Neural crest cell (in vitro differentiated cells): ENCODE measurements at regions not wholly inside any gene's neighbourhood (a gene's known extent, or its start where the extent isn't known, plus 50 kb on each side); places are given as distances from the start of the nearest gene placed in this dataset.
A peak's percentile ranks its signal among the peaks of the same experiment; 100 is the strongest.

Experiments
- DNase-seq: peaks from one replicate; pipeline ENCODE4 v3.0.0; 2021; ENCODE audit warnings: low read depth, mixed read lengths, low spot score
- H3K27ac Mint-ChIP-seq: one replicate; pipeline ENCODE4 v1.8.0; 2021; ENCODE audit warnings: mild to moderate bottlenecking, mixed read lengths; ENCODE audit not compliant: unreplicated experiment
- H3K27me3 Mint-ChIP-seq: 2 replicates; pipeline ENCODE4 v1.8.0; 2021; ENCODE audit warnings: low read depth, mild to moderate bottlenecking, mixed read lengths
- H3K36me3 Mint-ChIP-seq: 2 replicates; pipeline ENCODE4 v1.8.0; 2021; ENCODE audit warnings: low read depth, mild to moderate bottlenecking, mixed read lengths
- H3K4me1 Mint-ChIP-seq: 2 replicates; pipeline ENCODE4 v1.8.0; 2021; ENCODE audit warnings: mixed read lengths
- H3K4me3 Mint-ChIP-seq: one replicate; pipeline ENCODE4 v1.8.0; 2021; ENCODE audit warnings: mild to moderate bottlenecking, mixed read lengths
- H3K9me3 Mint-ChIP-seq: 2 replicates; pipeline ENCODE4 v1.8.0; 2021; ENCODE audit warnings: mixed read lengths
- TF ChIP-seq, protein P1 (sequence below): fragments of 200-600 bp; sonication (generic); conservative IDR thresholded peaks from 2 replicates; pipeline ENCODE4 v1.5.0; 2021; ENCODE audit warnings: antibody characterized with exemption, mild to moderate bottlenecking

- no peak overlapping the region for H3K27ac Mint-ChIP-seq
Observed at GRCh38 chr5:74017786-74018211, 391.8 kb downstream of the ARHGEF28 start.

GRCh38 chr5:74017112-74017511, 391.1 kb downstream of the ARHGEF28 start:
- H3K27me3 Mint-ChIP-seq = peaks cover 5% of the 10 kb centered on the region
- no peaks in the 10 kb centered on the region for H3K4me1 Mint-ChIP-seq
- peaks cover 3% of the 10 kb centered on the region for H3K9me3 Mint-ChIP-seq
- no peak overlapping the region for H3K4me3 Mint-ChIP-seq
- no peaks in the 10 kb centered on the region for H3K36me3 Mint-ChIP-seq
- TF ChIP-seq, protein P1, sequence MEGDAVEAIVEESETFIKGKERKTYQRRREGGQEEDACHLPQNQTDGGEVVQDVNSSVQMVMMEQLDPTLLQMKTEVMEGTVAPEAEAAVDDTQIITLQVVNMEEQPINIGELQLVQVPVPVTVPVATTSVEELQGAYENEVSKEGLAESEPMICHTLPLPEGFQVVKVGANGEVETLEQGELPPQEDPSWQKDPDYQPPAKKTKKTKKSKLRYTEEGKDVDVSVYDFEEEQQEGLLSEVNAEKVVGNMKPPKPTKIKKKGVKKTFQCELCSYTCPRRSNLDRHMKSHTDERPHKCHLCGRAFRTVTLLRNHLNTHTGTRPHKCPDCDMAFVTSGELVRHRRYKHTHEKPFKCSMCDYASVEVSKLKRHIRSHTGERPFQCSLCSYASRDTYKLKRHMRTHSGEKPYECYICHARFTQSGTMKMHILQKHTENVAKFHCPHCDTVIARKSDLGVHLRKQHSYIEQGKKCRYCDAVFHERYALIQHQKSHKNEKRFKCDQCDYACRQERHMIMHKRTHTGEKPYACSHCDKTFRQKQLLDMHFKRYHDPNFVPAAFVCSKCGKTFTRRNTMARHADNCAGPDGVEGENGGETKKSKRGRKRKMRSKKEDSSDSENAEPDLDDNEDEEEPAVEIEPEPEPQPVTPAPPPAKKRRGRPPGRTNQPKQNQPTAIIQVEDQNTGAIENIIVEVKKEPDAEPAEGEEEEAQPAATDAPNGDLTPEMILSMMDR = no peak
- no peak for DNase-seq
- no peak overlapping the region for H3K27ac Mint-ChIP-seq

More at GRCh38 chr5:74017786-74018211, 391.8 kb downstream of the ARHGEF28 start:
- TF ChIP-seq, protein P1 = no peak
- H3K36me3 Mint-ChIP-seq = no peaks in the 10 kb centered on the region
- DNase-seq = no peak
- H3K9me3 Mint-ChIP-seq = peaks cover 3% of the 10 kb centered on the region
- H3K27me3 Mint-ChIP-seq = peaks cover 5% of the 10 kb centered on the region
- no peaks in the 10 kb centered on the region for H3K4me1 Mint-ChIP-seq
- no peak overlapping the region for H3K4me3 Mint-ChIP-seq

DNA sequence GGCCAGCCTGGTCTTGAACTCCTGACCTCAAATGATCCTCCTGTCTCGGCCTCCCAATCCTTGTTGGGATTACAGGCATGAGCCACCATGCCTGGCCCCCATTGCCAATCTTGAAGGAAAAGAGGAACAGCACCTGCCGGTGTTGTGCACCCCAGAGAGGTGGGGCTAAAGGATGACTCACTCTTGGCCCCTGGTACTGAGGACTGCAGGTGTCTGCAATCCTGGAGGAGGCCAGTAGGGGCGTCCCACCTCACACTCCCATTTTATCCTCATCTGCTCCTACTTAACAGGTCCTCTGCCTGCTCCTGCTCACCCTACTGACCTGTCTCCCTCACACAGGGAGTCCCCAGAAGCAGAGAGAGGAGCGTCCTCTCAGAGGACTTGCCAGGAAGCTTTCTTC, 390.4 kb downstream of the ARHGEF28 start:
- H3K36me3 Mint-ChIP-seq = no peaks in the 10 kb centered on the region
- DNase-seq = no peak
- TF ChIP-seq, protein P1 = peak; percentile 36
- no peaks in the 10 kb centered on the region for H3K4me1 Mint-ChIP-seq
- H3K27me3 Mint-ChIP-seq = peaks cover 5% of the 10 kb centered on the region
- no peak overlapping the region for H3K27ac Mint-ChIP-seq
- H3K9me3 Mint-ChIP-seq = peaks cover 3% of the 10 kb centered on the region
- H3K4me3 Mint-ChIP-seq = no peak overlapping the region

DNA sequence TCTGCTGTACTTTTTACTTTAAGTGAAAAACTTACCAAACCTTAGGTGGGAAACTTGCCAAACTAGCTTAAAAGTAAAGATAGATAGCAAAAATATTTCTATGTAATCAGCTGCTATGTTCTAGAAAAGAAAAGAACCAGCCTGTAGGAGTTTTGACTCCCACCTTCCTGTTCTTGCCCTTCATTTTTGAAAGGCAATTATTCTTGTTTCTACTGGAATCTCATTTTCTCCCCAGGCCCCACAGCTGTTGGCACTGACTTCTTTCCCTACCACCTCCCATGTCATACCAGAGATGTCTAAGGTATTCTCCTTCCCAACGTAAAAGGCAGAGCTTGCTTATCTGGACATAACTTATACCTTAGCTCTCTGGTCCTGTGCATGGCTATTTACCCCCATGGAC, 389.7 kb downstream of the ARHGEF28 start:
- TF ChIP-seq, protein P1 = no peak
- no peaks in the 10 kb centered on the region for H3K4me1 Mint-ChIP-seq
- H3K9me3 Mint-ChIP-seq = peaks cover 3% of the 10 kb centered on the region
- peaks cover 5% of the 10 kb centered on the region for H3K27me3 Mint-ChIP-seq
- no peak overlapping the region for H3K4me3 Mint-ChIP-seq
- H3K27ac Mint-ChIP-seq = no peak overlapping the region
- DNase-seq = no peak
- no peaks in the 10 kb centered on the region for H3K36me3 Mint-ChIP-seq

- Mint-ChIP-seq H3K36me3 (no peaks in the 10 kb centered on the region), H3K4me3 (no peak overlapping the region), H3K27ac (no peak overlapping the region), H3K4me1 (no peaks in the 10 kb centered on the region), H3K9me3 (peaks cover 3% of the 10 kb centered on the region), H3K27me3 (no peaks in the 10 kb centered on the region)
- DNase-seq = no peak
- TF ChIP-seq, protein P1 = no peak
Observed at GRCh38 chr5:74013222-74013621, 387.2 kb downstream of the ARHGEF28 start.

DNA sequence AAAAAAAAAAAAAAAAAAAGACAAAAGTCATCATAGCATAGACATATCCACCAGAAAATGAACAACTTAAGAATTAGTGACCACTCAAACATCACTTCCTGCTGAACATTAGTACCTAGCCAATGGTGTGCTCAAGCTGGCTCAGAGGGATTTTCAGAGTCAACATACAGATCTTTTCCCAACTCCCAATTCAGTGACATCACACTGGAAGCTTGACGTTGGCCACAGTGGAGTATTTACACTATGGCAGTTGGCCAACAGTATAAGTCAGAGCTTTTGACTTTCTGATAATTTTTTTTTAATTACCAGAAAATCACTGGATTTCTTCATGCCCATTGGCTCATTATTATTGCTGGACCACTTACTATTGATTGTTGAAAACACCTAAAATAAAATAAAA, 383.5 kb downstream of the ARHGEF28 start:
- Mint-ChIP-seq H3K9me3 (peaks cover 8% of the 10 kb centered on the region), H3K27me3 (no peaks in the 10 kb centered on the region), H3K27ac (no peak overlapping the region), H3K4me1 (no peaks in the 10 kb centered on the region), H3K36me3 (no peaks in the 10 kb centered on the region), H3K4me3 (no peak overlapping the region)
- no peak for DNase-seq
- TF ChIP-seq, protein P1 = no peak
